ENCODE measurements at regions not wholly inside any gene's neighbourhood (a gene's known extent, or its start where the extent isn't known, plus 50 kb on each side); places are given as distances from the start of the nearest gene placed in this dataset.
"Not testable (repeated sequence)": the region's sequence is repeated elsewhere in the genome, so short reads cannot be mapped to it uniquely, and the experiment has no call there.

GRCh38 chr9:105116052-105116868 is 128.2 kb upstream of the SLC44A1 start:
- FAIRE-seq: no peak

DNA sequence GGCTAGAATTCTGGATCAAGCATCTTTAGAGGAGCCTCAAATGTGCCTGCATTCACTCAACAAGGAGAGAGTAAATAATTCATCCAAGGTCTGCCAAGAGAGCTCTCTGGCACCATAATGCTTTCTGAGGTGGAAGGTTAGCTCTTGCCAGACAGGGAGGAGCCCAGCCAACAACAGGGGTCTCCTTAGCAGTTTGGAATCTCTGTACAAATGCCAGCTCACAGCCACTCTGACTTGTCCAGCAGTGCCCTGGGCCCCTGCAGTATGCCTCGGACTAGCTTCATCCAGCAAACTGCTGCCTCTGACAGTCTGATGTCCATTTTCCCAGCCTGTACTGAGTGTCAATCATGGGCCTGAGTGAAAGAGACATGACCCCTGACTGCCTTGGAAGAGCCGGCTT is 127.2 kb upstream of the SLC44A1 start:
- no peak for FAIRE-seq

- no peak for FAIRE-seq
These were observed 125.8 kb upstream of the SLC44A1 start for GRCh38 chr9:105118636-105119035.

GRCh38 chr9:105119156-105119555 is 125.3 kb upstream of the SLC44A1 start:
- no peak for FAIRE-seq

DNA sequence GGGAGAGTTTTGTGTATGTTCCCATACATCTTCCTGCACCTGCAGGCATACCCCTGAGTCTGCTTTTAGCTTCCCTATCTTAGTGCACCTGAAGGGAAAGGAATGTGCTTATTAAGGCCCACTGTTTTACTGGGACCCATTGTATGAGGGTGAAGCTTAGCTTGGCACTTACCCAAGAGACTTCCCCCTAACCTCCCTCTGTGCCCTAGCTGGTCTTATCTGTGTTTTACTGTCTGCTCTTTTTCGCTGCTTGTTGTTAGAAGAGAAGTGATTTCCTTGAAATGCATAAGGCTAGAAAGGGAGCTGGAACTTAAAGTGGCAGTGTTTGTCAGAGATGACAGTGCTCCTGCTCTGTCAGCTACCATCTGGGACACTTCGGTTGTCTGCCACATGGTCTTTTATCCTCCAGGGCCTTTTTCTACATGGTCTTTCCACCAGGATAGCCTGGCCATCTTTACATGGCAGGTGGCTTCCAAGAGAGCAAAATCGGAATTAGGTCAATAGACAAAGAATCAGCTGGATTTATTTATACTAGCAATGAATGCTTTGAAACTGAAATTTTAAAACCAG is 122.5 kb upstream of the SLC44A1 start:
- FAIRE-seq: no peak

DNA sequence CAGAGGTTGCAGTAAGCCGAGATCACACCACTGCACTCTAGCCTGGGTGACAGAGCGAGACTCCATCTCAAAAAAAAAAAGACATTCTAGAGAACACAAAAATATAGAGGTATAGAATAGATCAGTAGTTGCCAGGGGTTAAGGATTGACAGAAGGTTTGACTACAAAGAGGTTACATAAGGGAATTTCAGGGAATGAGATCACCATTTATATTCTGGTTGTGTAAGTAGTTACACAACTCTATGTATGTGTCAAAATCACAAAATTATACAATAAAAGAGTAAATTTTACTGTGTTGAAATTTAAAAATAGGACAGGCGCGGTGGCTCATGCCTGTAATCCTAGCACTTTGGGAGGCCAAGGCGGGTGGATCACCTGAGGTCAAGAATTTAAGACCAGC is 119.9 kb upstream of the SLC44A1 start:
- not testable (repeated sequence) for FAIRE-seq

GRCh38 chr9:105126226-105126625 is 118.2 kb upstream of the SLC44A1 start:
- FAIRE-seq: no peak

DNA sequence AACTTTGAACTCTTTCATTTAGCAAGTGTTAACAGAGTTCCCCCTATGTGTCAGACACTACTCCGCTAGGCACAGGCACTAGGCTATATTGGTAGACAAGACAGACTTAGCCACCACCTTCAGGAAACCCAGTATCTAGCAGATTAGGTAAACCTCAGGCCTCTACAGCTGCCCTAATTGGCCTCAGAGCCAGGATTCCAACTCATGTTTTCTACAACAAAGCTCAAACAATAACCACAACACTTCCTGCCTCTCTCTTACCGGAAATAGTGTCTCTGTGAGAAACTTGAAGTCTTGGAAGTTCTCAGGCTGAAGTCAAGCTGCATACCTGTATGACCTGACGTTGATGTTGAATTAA is 116.6 kb upstream of the SLC44A1 start:
- no peak for FAIRE-seq

GRCh38 chr9:105128908-105129600 is 115.4 kb upstream of the SLC44A1 start:
- FAIRE-seq: no peak

DNA sequence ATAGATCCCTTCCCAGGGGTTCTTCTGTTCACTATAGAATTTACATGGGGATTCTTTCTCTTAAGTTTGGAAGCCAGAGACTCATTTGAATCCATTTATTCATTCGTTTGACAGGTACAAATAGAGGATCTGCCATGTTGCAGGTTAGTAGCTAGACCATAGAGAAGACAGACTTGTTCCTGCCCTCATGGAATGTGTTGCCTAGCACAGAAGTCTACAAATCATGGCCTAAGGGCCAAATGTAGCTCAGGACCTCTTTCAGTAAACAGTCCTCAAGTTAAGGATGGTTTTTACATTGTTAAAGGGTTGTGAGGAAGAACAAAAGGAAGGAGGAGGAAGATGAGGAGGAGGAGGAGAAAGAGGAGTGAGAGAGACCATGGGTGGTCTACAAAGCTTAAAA is 114.7 kb upstream of the SLC44A1 start:
- no peak for FAIRE-seq

DNA sequence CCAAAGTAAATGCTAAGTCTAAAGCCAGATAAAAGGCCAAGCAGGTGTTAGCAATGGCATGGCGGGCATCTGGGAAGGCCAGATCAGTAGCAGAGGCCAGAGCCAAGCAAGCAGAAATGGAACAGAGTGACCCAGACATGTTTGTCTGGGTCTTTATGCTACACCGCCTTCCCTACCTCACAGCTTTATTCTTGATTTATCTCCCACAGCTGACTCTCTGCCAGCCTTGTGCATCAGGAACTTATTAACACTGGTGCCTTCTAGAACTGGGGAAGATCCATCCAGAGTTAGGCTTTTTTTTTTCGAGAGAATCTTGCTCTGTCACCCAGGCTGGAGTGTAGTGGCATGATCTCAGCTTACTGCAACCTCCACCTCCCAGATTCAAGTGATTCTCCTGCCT is 112.5 kb upstream of the SLC44A1 start:
- FAIRE-seq: no peak

GRCh38 chr9:105132606-105133005 is 111.8 kb upstream of the SLC44A1 start:
- no peak for FAIRE-seq

GRCh38 chr9:105138306-105138801 is 106.1 kb upstream of the SLC44A1 start:
- FAIRE-seq: no peak

DNA sequence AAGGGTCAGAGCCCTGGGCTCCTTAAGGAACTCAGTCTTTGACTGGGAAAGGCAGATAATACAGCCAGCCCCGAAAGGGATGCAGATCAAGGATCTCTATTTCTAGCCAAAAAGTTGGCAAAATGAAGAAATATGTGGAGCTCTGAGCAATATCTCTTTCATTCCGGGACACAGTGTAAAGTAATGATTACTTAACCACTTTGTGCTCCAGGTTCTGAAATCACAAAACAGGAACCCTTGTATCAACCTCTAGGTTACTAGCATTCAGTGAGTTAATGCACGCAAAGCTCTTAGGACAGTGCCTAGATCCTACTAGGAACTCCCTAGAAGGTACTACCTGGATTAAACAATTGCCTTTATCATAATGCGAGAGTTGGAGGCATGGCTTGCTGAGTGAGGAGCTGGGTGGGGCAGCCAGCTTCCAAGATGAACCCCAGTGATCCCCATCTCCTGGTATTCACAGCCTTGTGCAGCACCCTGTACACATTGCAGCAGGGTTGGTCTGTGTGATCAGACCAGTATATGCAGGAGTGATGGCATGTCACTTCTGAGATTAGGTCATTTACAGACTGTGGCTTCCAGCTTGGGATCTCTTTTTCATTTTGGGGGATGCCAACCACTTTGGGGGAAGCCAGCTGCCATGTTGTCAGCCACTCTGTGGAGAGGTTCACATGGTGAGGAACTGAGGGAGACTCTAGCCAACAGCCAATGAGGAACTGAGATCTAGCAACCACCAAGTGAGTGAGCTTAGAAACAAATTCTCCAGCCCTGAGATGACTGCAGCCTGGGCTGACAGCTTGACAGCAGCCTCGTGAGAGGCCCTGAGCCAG is 103.1 kb upstream of the SLC44A1 start:
- no peak for FAIRE-seq

DNA sequence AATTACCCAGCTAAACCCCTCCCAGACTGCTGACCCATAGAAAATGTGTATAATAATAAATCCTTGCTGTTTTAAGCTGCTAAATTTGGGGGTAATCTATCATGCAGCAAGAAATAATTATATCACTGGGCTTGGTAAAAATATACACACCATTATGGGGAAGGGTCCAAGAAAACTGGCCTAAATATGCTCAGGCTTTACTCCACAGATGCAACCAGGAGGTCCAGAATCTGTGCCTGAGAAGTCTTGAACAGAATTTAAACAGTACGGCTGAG is 102.5 kb upstream of the SLC44A1 start:
- FAIRE-seq: no peak

DNA sequence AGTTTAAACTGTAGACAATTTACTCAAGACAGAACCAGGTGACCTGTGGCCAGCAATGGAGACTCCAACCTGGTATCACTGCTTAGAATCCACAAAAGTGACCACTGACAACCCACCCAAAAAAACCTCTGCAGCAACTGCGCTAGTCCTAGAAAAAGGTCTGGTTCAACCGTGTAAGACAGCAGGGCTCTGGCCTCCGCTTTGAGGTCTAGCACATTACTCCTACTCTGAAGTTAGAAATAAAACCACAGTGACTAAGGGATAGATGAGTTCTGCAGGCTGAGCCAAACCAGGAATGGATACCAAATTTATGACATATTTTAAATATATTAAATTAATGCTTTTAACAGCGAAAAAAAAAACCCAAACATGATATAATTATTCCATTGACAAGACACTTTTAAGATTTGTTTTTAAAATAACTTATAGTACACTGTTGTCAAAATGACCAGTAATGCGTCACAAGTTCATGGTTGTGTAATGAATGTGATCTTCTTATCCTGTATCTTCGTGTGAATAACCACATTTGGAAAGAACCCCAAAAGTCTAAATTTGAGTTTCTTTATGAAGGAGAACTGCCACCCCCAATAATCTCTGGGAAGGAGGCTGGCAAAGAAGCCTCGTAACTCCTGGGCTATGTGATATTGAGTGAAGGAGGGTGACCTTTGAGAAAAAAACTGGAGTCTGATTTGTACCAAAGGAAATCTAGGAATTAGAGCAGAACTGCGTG is 101.9 kb upstream of the SLC44A1 start:
- FAIRE-seq: no peak

- no peak for FAIRE-seq
These were observed 101.4 kb upstream of the SLC44A1 start for GRCh38 chr9:105143136-105143430.

DNA sequence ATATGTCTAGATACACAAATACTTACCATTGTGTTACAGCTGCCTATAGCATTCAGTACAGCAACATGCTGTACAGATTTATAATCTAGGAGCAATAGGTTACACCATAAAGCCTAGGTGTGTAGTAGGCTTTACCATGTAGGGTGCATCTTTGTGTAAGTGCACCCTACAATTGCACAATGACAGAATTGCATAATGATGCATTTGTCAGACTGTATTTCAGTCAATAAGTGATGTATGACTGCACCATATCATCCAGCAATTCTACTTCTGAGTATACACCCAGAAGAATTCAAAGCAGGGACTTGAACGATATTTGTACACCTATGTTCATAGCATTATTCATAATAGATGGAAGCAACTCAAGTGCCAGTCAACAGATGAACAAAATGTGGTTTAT is 100.4 kb upstream of the SLC44A1 start:
- FAIRE-seq: no peak

GRCh38 chr9:105144841-105145240 is 99.6 kb upstream of the SLC44A1 start:
- FAIRE-seq: no peak

DNA sequence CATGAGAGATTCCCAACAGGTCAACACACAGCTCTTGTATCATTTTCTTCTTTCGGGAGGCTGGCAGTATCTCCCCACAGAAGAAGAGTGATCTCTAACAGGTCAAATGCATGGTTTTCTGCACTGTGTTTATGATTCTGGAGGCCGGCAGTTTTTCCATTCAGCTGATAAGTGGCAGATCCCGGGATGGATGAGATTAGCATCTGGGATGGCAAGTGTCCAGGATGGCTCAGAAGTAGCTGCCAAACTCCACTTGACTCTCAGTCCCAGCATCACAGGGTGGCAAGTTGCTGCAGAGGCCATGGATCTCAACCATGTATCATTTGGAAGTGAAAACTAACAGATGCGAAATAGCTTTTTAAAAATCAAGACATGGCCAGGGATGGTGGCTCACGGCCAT is 97.8 kb upstream of the SLC44A1 start:
- FAIRE-seq: no peak

DNA sequence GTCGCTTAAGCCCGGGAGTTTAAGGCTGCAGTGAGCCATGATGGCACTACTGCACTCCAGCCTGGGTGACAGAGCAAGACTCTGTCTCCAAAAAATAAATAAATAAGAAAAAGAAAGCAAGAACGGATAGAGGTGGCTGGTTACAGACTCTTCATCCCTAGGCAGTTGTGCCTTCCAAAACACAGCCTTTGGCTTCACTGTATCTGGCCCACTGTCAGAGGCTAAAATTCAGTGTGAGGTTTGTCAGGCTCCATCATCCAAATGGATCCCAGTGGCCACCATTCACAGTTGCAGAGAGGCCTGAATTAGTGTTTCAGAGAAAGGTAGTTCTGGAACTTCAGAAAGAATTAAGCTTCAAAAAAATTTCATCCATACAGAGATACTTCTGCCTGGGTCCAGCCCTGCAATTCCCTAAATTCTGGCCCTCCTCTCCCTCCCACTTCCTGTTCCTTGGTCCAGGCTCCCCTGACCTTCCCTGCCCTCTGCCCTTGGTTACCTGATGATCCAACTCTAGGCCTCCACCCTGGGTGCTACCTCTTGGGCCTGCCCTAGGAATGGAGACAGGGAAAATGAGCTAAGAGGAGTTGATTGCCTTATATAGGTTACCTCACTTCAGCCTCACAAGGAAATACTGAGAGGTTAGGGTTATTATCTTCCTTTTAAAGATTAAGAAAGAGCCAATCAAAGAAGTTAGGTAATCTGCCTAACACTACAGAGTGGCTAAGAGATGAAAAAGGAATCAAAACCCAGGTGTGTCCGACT is 97.2 kb upstream of the SLC44A1 start:
- FAIRE-seq: no peak

GRCh38 chr9:105148328-105149006 is 96.0 kb upstream of the SLC44A1 start:
- FAIRE-seq: no peak
